Activated T-cell treated with anti-CD3 and anti-CD28 coated beads for 24 hours (primary cell): ENCODE measurements at regions not wholly inside any gene's neighbourhood (a gene's known extent, or its start where the extent isn't known, plus 50 kb on each side); places are given as distances from the start of the nearest gene placed in this dataset.
"Not testable (repeated sequence)": the region's sequence is repeated elsewhere in the genome, so short reads cannot be mapped to it uniquely, and the experiment has no call there.

Source experiments
- DNase-seq: peaks from one replicate; pipeline ENCODE4 v3.0.0-alpha.2; 2020; ENCODE audit warnings: low read depth

DNA sequence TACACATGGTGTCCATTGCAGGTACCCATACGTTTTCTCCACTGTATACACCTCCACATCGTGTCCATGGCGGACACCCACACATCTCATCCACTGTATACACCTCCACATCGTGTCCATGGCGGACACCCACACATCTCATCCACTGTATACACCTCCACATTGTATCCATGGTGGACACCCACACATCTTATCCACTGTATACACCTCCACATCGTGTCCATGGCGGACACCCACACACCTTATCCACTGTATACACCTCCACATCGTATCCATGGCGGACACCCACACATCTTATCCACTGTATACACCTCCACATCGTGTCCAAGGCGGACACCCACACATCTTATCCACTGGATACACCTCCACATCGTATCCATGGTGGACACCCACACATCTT, 50.4 kb upstream of the TTC34 start:
- not testable (repeated sequence) for DNase-seq

DNA sequence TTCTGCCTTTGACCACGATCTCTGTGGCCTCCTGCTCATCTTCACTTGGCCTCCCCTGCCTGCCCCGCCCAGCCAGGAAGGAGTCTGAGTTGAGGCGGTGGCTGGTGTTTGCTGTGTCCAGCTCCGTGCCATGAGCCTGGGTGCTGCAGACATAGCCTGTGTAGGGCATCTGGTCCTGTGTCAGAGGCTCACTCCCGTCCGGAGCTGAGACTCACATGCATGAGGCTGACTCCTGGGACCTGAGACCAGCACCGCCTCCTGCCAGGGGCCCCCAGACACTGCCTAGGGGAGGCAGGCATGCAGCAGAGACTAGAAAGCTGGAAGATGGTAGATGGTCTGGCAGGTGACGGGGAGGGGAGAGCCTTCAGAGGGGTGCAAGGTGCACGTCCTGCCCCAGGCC, 52.2 kb upstream of the TTC34 start:
- no peak for DNase-seq

DNA sequence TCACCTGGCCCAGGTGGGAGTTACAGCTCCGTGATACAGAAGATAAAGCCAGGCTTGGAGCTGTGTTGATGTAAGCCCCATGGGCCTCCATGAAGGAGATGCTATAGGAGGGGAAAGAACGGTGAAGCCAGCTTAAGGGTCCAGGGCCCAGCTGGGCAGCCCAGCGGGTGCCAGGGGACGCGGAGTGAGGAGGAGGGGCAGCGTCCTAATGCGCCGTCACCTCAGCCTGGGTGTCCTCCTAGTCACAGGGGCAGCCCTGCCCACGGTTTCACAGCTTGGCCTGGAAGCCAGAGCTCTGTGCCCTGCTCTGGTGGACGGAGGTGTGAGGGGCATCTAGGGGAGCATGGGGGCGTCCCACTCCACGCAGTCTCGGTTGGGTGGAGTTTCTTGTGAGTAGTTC, 52.7 kb upstream of the TTC34 start:
- no peak for DNase-seq

DNA sequence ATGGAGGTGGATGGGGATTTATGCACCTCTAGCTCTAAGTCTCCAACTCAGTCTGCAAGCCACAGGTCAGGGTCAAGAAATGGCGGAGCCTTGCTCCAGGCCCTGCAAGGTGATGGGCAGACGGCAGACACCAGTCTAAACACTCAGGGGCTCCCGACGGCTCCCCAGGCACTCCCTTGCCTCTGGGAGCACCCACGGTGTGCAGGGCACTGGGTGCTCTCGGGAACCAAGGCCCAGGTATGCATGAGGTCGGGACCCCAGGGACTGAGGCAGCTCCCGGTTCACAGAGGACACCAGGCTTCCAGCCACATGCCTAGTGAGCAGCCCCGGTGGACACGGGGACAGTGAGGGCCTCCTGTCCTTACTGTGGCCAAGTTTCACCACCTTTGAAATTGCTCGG, 53.1 kb upstream of the TTC34 start:
- no peak for DNase-seq

DNA sequence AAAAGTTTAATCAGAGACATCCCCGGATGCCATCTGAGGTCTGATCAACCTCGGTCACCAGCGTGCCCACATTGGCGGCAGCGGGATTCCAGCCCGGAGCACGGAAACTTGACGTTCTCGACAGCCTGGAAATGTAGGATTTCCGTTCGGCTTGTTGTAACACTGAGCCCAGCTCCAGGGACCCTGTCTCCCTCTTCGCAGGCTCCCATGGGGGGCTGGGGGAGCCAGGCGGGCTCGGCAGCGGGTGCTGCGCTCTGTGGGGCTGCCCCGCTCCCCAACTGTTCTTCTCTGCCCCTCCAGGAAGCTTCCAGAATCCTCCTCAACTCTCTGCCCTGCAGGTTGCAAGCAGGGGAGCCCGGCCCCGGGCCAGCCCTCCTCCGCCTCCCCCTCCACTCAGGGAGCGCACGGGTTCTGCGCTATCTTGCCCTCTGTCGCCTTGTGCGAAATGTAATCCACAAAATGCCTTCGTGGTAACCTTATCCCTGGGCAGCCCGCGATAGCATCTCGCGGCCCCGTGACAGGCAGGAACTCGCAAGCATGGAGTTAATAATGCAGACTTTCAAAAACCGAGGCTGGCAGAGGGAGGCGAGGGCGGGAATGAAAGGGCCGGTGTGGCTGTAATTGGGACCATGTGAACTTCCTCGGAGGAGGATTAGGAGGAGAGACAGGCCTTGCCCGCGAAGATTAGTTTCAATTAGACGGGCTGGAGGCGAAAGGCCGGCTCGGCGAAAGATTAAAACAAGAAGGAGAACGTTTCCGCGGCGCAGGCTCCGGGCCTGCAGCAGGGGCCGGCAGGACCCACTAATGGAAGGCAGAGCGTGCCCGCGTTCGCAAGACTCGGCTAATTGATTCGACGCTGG, 53.9 kb upstream of the TTC34 start:
- DNase-seq: no peak

DNA sequence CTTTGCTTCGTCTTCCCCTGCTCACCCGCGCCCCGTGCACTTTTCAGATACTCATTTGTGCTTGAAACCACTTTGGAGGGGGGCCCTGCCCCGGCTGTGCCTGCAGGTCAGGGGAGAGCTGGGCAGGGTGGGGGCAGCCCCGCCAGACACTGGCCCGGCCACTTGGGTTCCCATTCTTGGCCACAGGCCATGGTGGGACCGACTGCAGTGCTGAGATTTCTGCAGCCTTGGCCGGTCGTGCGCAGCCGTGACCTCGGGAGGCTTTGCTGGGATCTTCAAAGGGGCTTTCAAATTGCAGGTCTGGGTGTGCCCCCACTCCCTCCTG, 54.5 kb upstream of the TTC34 start:
- no peak for DNase-seq

DNA sequence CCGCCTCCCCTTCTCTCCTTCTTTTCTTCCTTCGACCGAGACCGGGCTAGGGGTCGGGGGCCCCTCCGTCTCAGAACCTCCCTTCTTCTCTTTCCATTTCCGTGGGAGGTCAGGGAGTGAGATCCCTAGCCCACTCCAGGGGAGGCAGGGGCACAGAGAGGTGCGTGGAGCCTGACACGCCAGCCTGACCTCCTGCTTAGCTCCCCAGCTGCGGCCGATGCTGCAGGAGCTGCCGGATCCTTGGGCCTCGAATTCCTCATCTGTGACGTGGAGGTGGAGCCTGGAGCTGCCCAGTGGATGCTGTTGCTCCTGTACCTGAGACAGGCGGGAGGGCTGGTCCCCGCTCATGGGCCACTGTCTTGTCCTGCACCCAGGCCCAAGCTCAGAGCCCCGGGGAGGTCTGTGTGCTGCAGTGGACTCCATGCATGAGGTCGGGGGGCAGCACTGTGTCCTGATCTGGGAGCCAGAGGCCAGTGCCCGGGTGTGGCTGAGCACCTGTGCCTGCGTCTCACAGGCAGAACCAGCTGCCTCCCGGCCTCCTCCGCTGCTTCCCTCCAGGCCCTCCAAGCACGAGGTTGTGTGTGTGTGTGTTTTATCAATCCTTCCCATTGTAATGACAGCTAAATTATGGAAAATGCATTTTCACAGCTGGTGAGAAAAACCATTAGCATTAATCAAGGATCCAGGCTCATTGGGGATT, 55.3 kb upstream of the TTC34 start:
- DNase-seq: no peak

DNA sequence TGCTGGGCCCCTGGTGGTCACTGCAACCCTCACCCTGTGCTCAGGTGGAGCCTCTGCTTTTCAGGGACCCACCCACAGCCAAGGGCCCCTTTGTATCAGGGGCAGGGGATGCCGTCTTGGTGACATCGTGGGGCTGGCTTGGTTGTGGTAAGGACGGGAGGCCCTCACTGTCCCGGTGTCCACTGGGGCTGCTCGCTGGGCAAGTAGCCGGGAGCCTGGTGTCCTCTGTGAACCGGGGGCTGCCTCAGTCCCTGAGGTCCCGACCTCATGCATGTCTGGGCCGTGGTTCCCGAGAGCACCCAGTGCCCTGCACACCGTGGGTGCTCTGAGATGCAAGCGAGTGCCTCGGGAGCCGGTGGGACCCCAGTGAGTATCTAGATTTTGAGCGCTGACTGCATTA, 56.0 kb upstream of the TTC34 start:
- no peak for DNase-seq

DNA sequence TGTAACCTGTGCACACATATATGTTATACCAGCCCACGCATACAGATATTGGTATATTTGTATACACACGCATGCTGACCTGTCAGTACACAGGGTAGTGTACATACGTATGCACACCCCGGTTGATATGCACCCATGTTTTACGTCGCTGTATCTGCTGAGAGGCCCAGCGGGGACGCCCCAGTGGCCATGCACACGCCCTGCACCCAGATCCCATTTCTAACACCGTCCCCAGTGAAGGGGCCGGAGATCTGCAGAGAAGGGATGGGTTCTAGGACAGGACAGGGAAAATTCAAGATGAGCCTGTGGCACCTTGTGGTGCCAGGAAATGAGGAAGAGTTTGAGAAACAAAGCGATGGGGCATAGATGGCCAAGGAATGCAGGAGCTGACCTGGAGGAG, 57.2 kb upstream of the TTC34 start:
- DNase-seq: no peak

DNA sequence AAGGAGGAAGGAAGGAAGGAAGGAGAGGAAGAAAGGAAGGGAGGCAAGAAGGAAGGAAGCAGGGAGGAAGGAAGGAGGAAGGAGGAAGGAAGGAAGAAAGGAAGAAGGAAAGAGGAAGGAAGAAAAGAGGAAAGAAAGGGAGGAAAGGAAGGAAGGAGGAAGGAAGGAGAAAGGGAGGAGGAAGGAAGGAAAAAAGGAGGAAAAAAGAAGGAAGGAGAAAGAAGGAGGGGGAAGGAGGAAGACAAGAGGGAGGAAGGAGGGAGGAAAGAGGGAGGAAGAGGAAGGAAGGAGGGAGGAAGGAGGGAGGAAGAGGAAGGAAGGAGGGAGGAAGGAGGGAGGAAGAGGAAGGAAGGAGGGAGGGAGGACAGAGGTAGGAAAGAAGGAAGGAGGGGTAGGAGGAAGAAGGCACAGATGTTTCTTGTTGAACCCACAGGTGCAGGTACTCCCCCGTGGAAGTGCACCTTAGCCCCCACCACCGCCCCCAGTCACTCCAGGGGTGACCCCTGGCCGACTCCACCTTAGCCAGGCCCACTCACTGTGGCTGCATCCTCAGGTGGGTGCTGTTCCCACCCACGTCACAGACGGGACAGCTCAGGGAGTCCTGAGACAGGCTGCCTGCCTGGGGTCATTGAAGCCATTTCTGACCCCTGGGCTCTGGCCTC, 57.9 kb upstream of the TTC34 start:
- no peak for DNase-seq

DNA sequence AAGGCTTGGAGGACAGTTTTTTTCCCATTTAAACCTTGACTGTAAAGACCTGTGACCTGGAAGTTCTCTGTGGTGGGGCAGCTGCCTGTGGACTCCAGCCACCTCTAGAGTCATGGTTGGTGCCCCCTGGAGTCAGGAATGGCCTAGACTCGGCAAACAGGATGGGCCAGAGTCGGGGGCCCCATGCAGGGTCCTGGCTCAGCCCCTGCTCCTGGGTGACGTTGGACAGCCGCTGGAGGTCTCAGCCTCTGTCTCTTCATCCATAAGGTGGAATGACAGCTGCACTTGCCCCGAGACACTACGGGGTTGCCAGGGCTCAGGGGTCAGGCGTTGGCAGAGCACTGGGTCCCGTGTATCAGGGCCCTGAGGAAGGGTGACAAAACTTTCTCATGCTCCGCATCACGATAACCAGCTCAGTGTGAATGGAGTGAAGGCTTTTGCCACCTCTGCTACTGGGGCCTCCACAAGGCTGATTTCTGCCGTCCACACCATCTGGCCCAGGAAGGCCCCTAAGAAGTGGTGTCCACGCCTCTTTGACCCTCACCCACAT, 58.5 kb upstream of the TTC34 start:
- no peak for DNase-seq

DNA sequence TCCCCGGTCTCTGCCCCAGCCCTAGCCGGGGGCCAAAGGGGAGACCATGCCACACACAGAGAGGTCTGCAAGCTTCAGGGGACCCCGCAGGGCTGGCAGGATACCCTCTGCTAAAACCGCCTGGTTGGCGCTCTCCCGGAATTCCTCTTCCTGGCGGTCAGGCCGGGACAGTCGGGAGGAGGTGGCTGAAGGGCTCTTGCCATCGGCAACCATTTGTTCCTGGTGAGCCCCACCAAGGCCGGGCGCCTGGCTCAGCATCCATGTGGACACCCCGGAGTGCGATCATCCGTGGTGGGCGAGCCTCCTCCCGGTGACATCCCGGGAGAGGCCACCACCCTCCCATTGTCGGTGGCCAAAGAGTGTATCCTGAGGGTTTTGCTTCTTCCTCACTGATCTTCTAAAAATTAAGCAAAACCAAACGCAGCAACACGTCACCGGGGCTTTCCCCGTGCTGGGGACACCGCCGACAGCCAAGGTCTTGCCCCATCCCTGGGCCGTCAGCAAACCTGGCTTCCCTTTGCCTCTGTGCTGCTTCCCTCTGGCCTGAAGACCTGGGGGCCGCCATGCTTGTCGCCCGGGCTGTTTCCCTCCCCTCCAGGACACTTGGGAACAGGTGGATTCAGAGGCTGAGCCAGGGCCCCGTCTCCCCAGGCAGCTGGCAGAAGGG, 59.1 kb upstream of the TTC34 start:
- DNase-seq: no peak

DNA sequence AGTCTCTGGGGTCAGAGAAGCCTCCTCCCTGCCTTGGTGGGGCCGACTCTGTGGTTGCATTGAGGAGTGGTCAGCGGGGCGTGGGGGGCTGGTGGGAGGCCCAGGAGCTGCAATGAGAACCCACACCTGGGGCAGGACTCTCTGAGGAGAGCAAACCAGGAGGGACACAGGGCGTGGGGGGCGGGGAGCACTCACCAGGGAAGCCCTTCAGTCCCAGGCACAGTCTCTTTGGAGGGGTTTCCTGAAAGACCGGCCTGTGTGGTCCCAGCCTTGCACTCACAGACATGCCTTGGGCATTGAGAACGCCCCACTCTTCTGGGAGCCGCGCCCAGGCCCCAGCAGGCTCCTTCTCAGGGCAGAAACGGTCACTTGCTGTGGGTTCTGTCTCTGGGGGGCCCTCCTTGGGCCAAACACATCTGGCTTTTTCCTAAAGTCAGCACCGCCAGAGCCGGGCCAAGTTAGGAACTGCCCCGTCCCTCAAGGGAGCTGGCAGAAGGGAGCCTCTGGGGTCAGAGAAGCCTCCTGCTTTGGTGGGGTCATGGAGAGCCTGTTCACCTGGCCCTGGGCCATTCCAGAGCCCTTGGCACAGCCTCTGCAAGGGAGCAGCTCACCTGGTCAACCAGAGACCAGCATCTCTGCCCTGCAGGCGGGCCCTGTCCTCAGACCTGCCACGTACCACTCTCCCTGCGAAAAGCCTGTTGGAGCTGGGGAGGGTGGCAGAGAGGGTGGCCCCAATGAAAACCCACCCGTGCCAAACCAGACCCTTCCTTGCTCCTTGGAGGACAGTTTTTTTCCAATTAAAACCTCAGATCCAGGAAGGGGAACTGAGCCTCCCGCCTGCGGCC, 59.9 kb upstream of the TTC34 start:
- no peak for DNase-seq

DNA sequence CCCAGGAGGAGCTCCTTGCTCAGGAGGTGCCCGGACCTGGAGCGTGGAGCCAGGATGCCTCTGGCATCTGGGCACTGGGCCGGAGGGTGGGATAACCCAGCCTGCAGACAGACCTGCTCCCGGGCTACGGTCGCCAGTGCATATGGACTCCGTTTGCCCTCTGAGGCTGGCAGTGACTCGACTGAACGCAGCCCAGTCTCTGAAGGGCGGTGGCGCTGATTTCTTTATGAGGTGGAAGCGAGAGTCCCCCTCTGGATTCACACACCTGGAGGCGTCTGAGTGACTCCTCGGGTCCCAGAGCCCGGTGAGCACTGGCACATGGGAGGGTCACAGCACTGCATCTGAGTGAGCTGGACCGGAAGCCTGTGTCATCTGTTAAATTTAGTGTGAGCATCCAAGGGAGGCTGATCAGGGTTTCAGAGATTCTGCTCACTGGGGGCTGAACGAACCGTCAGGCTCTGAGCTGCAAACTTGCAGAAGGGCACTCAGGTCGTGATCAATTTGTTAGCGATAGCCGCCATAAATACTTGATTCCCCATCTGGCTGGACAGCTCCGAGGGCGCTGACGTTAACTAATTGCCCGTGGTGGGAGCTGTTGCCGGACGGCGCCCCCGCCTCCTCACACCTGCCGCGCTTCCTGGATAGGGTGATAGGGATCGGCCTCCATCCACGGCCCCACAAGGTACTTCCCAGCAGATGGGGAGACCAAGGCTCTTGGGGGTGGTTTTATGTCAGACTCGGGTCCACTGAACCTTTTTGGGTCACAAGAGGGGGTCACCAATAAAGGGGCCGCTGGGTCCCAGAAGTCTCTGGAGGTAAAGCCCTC, 60.7 kb upstream of the TTC34 start:
- no peak for DNase-seq

DNA sequence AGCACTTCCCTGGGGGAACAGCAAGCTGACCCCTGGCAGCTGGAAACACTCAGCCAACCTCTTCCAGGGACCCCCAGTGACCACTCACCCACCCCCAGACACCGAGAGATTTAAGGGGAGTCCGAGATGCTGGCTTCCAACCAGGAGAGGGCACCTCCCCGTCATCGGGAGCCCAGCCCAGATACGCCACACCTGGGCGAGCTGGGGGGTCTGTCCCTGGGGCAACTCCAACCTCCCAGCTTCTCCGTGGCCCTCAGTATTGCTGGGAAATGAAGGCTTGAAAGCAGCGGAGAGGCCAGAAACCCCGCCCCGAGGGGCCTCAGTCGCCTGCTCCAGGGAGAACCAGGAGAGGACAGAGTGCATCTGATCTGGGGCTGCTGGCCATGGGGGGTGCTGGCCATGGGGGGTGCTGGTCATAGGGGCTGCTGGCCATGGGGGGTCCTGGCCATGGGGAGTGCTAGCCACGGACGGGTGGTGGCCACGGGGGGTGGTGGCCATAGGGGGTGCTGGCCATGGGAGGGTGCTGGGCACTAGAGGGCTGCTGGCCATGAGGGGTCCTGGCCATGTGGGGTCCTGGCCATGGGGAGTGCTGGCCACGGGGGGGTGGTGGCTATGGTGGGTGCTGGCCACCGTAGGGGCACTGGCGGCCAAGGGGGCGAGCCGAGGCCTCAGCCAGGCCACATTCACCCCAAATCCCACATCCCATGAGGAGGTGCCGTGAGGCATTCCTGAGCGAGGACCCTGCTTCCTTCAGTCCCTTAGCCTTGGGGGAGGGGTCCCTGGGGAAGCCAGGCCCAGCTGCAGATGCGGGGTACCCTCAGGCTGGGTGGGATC, 61.5 kb upstream of the TTC34 start:
- no peak for DNase-seq

DNA sequence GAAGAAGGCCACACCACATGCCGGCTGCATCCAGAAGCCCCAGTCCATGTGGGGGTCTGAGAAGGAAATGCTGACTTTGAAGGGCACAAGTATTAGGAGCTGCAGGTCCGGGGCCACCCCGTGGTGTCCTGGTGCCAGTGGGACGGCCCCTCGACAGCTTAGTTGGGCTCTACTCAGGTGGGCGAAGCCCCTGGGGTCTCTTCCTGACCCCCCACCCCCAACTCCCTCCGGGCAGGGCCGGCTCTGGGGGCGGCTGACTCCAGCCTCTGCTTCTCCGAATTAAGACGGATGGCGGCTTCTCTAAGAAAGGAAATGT, 62.1 kb upstream of the TTC34 start:
- no peak for DNase-seq

DNA sequence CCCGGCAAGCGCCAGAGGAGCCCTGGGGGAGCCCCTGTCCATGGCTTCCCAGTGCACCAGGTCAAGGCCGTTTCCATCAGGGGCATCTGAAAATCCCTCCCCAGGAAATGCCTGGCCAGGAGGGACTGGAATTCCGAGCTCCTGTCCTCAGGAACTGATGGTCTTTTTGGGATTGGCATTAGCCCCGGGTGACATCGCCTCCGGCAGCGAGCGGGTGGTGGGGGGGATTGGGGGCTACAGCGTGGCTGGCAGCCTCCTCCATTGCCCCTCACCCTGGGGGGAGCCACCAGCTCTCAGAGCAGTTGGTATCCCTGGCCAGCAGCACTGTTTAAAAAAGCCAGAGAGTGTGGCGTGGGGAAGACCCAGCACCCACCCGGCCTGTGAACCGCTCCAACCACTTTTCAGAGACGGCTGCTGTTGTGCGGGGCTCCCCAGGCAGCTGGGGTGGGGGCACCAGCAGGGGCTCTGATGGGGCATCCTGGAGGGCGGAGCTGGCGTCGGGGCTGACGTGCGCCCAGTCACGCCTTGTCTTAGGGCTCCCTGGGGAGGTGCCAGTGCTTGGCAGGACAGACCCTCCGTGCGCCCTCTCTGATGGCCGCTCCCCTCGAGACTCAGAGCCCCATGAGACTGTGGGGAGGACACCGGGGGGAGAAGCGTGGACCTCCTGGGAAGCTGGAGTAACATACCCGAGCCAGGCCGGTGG, 62.9 kb upstream of the TTC34 start:
- DNase-seq: no peak

DNA sequence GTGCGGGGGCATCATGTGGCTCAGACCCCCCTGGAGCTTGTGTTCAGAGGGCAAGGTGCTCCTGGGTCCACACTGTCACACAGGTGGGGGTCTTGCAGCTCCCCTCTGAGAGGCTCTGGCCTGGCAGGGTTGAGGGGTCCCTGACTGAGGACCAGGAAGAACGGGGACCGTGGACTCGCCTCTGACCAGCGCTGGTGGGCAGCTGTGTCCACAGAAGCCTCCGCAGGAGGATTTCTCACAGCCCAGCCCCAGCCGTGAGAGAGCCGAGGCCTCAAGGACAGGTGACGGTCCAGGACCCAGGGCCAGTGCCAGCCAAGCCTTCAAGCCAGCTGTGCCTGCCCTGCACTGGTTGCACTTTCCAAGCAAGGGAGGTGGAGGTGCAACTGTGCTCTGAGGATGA, 63.5 kb upstream of the TTC34 start:
- no peak for DNase-seq
